Uterus (tissue), 3 donors: ENCODE measurements at regions not wholly inside any gene's neighbourhood (a gene's known extent, or its start where the extent isn't known, plus 50 kb on each side); places are given as distances from the start of the nearest gene placed in this dataset.

Experiments
- DNase-seq, 2 donors: peaks; one replicate each; pipeline ENCODE4 v3.0.0-alpha.2; 2019 to 2020
- H3K27ac ChIP-seq, 2 donors: fragments of 200-600 bp; sonication (generic); 1 replicate in 1 of 2; 2 replicates in 1 of 2; pipeline ENCODE4 v1.5.1; 2016 to 2018
- H3K27me3 ChIP-seq, 2 donors: fragments of 200-600 bp; sonication (generic); one replicate each; pipeline ENCODE4 v1.5.1; 2018 to 2019; ENCODE audit warnings: control low read depth in 1 of 2
- H3K36me3 ChIP-seq, 2 donors: fragments of 200-600 bp; sonication (generic); one replicate each; pipeline ENCODE4 v1.5.1; 2019; ENCODE audit warnings: control low read depth in 1 of 2
- H3K4me1 ChIP-seq, 2 donors: fragments of 200-600 bp; sonication (generic); one replicate each; pipeline ENCODE4 v1.5.1; 2018 to 2019; ENCODE audit warnings: control low read depth in 1 of 2
- H3K4me3 ChIP-seq, 2 donors: fragments of 200-600 bp; sonication (generic); 1 replicate in 1 of 2; 2 replicates in 1 of 2; pipeline ENCODE4 v1.5.1; 2018 to 2019; ENCODE audit warnings: mild to moderate bottlenecking in 1 of 2
- H3K9me3 ChIP-seq, 2 donors: fragments of 200-600 bp; sonication (generic); one replicate each; pipeline ENCODE4 v1.5.1; 2019; ENCODE audit warnings: control low read depth in 1 of 2
- POLR2A ChIP-seq, 2 donors: fragments of 450-650 bp; IDR thresholded peaks; one replicate each; pipeline ENCODE4 v1.6.1; 2016; ENCODE audit warnings: antibody characterized with exemption in 2 of 2, mild to moderate bottlenecking in 1 of 2, moderate library complexity in 1 of 2
- intact Hi-C: fragments of 100-400 bp; cut with DNase I; formaldehyde crosslinking; loops from one replicate; pipeline ENCODE4 v1.15.1; 2023; ENCODE audit warnings: low total_unique reads
- TF ChIP-seq, protein P1 (sequence below), 4 experiments: fragments of 200-600 bp in 2 of 4; fragments of 450-650 bp in 2 of 4; sonication (generic) in 2 of 4; IDR thresholded peaks; one replicate each; pipeline ENCODE4 v1.5.1; 2016 to 2019; ENCODE audit warnings: antibody characterized with exemption in 4 of 4, mild to moderate bottlenecking in 2 of 4, moderate library complexity in 1 of 4
- donor health status: DM: yes; HTN: yes; CAD: no.

DNA sequence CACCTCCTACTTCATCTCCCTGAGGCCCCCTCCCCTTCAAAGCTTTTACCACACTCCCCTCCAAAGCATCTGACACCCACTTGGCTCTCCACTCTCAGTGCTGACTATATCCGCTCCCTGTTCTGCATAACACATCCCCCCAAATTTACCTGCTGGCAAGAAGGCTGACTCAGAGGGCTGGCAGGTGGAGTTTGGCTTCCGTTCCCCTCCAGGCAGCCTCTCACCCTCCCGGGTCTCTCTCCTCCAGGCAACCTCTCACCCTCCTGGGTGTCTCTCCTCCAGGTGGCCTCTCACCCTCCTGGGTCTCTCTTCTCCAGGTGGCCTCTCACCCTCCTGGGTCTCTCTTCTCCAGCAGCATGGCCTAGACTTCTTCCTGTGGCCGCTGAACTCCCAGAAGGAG, 562.1 kb downstream of the NPHP4 start:
- no peak for DNase-seq
- TF ChIP-seq, protein P1, sequence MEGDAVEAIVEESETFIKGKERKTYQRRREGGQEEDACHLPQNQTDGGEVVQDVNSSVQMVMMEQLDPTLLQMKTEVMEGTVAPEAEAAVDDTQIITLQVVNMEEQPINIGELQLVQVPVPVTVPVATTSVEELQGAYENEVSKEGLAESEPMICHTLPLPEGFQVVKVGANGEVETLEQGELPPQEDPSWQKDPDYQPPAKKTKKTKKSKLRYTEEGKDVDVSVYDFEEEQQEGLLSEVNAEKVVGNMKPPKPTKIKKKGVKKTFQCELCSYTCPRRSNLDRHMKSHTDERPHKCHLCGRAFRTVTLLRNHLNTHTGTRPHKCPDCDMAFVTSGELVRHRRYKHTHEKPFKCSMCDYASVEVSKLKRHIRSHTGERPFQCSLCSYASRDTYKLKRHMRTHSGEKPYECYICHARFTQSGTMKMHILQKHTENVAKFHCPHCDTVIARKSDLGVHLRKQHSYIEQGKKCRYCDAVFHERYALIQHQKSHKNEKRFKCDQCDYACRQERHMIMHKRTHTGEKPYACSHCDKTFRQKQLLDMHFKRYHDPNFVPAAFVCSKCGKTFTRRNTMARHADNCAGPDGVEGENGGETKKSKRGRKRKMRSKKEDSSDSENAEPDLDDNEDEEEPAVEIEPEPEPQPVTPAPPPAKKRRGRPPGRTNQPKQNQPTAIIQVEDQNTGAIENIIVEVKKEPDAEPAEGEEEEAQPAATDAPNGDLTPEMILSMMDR (IDR thresholded peaks at IDR 0.05) = no peak
- TF ChIP-seq POLR2A (IDR thresholded peaks at IDR 0.05) = no peak
- H3K9me3 ChIP-seq = no peaks in the 10 kb centered on the region
- peaks cover 0 to 4% of the 10 kb centered on the region in 2 donors for H3K27me3 ChIP-seq
- no peak overlapping the region for H3K4me3 ChIP-seq
- intact Hi-C loops = no loop called here
- no peaks in the 10 kb centered on the region for H3K4me1 ChIP-seq
- H3K36me3 ChIP-seq = no peaks in the 10 kb centered on the region
- no peak overlapping the region for H3K27ac ChIP-seq

DNA sequence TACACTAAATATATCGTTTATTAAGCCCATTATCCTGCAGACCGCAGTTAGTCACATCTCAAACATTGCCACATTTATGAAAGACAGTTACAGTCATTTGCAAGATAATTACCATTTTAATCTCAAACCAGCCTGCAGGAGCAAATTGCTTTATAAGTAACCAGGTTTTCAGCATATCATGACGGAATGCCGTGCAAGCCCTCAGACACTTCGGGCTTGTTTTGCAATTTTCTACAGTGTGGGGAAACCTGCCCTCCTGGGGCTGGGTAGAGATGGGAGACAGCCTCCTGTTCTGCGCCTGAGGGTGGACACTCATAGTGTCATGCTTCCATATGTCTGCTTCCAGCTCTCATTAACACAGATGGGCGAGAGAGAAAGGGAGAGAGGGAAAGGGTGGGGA, 563.9 kb downstream of the NPHP4 start:
- Histone ChIP-seq H3K4me1 (no peaks in the 10 kb centered on the region), H3K4me3 (no peak overlapping the region), H3K27me3 (peaks cover 0 to 4% of the 10 kb centered on the region in 2 donors), H3K27ac (no peak overlapping the region), H3K36me3 (no peaks in the 10 kb centered on the region), H3K9me3 (no peaks in the 10 kb centered on the region)
- TF ChIP-seq POLR2A (IDR thresholded peaks at IDR 0.05) = no peak
- TF ChIP-seq, protein P1 (IDR thresholded peaks at IDR 0.05) = no peak
- no peak for DNase-seq
- intact Hi-C loops = no loop called here

DNA sequence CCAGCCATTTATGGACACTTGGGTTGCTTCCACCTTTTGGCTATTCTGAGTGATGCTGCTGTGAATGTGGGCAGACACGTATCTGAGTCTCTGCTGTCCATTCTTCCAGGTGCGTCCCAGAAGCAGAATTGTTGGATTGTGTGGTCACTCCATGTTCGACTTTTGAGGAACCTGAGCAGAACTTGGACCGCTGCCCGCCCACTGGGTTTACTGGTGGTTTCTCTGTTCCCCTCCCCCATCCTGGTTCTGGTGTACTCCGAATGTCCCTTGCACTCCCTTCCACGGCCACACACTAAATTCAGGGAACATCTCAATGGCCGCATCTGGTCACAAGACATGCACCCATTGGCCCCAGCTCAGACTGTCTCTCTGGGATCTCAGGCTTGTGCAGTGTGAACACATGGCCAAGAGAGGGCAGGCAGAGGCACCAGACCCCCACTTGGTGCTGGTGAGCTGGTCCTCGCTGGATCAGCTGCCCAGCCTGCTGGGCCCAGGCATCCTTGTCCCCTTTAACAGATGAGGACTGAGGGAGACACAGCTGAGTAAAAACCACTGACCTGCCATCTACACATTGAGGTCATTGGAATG, 565.1 kb downstream of the NPHP4 start:
- no peak for DNase-seq
- Histone ChIP-seq H3K36me3 (no peaks in the 10 kb centered on the region), H3K9me3 (no peaks in the 10 kb centered on the region), H3K27me3 (peaks cover 0 to 4% of the 10 kb centered on the region in 2 donors), H3K27ac (no peak overlapping the region), H3K4me3 (no peak overlapping the region), H3K4me1 (no peaks in the 10 kb centered on the region)
- intact Hi-C loops = no loop called here
- TF ChIP-seq, protein P1 (IDR thresholded peaks at IDR 0.05) = no peak
- no peak for TF ChIP-seq POLR2A (IDR thresholded peaks at IDR 0.05)

DNA sequence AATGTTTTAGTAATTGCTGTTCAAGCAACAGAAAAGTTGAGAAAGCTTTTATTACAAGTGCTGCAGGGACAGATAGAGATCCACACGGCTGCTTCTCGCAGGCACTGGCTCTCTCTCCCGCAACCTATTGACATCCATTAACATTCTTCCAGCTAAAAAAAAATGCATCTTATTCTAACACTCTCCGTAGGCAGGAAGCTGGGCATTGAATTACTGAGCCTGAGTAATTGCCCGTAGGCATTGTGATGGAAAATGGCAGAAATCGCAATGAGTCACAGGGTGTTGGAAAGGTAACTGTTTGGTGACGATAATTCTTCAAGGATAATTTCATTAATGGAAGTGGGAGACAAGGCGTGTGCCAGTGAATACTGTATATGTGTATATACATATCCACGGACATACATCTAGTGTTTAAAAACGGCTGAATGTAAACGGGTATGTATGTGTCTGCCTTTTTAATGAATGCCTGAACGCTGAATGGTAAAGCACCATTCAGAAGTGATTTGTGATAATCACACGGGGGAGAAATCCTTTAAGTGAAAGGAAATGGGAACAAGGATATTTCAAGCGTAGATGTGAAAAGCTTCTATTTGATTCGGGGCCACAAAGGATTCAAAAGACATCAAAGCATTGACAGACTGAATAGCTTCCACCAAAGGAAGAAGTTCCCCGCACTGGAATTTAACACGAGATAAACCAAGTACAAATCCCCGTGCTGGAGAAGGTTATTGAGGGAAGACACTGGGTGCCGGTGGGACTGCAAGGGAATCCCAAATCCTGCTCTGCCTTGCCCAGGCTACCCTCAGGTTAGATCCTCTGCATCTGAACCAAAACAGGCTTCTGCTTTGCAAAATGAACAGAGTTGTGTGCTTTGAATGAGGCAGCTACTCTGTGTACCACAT, 567.2 kb downstream of the NPHP4 start:
- TF ChIP-seq, protein P1 (IDR thresholded peaks at IDR 0.05) = no peak
- TF ChIP-seq POLR2A (IDR thresholded peaks at IDR 0.05) = no peak
- no peak overlapping the region for H3K4me3 ChIP-seq
- DNase-seq = no peak
- no peaks in the 10 kb centered on the region for H3K36me3 ChIP-seq
- intact Hi-C loops = no loop called here
- H3K9me3 ChIP-seq = no peaks in the 10 kb centered on the region
- no peaks in the 10 kb centered on the region for H3K4me1 ChIP-seq
- no peak overlapping the region for H3K27ac ChIP-seq
- H3K27me3 ChIP-seq = peaks cover 0 to 4% of the 10 kb centered on the region in 2 donors

DNA sequence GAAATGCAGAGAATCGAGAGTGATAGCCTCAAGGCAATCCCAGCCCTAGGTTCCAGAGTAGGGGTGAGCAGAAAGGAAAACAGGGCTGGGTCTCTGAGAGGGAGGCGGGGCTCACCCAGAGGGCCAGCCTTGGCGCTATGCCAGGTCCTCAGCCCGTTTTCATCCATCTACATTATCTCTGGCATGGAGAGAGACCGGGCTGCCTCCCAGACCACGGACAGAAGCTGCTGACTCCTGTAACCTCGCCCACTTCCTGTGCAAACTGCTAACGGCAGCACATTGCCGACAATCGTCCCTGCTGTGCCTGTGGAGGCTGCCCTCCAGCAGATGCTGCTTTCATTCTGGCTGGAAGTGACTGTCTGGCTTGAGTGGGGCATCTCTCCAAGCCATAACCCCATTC, 569.1 kb downstream of the NPHP4 start:
- Histone ChIP-seq H3K9me3 (no peaks in the 10 kb centered on the region), H3K36me3 (no peaks in the 10 kb centered on the region), H3K4me3 (no peak overlapping the region), H3K27ac (no peak overlapping the region), H3K4me1 (no peaks in the 10 kb centered on the region), H3K27me3 (peaks cover 0 to 4% of the 10 kb centered on the region in 2 donors)
- no peak for DNase-seq
- intact Hi-C loops = no loop called here
- TF ChIP-seq, protein P1 (IDR thresholded peaks at IDR 0.05) = no peak
- TF ChIP-seq POLR2A (IDR thresholded peaks at IDR 0.05) = no peak
